ENCODE measurements at regions not wholly inside any gene's neighbourhood (a gene's known extent, or its start where the extent isn't known, plus 50 kb on each side); places are given as distances from the start of the nearest gene placed in this dataset.

DNA sequence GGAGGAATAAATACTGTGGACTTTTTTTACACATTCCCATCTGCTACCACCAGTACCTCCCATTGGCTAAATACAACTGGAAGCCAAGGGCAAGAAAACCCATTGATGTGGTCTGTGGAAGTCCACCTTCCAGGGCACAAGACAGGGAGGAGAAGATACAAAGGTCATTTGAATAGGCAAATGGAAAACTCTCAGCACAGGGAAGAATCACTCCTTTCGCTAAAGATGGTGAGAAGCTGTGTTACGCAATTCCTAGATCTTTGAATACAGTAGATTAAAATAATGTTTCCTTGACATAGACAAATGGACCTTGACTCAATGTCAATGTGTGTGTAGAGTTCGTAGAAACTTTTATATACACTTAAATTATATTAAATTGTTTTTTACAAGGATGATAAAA lies 70.9 kb upstream of the ERBB4 start:
- Histone ChIP-seq H3K56ac (ENCODE audit: insufficient read length, low read depth, low read length) (no peak overlapping the region), H2BK120ac (ENCODE audit: low read depth, low read length, poor library complexity, severe bottlenecking) (no peak overlapping the region), H2AK5ac (ENCODE audit: insufficient read length, low read length) (no peak overlapping the region), H3T11ph (ENCODE audit: low read length) (no peak overlapping the region), H3K79me1 (ENCODE audit: insufficient read depth, low read depth, low read length, poor library complexity, severe bottlenecking) (no peaks in the 10 kb centered on the region), H3K4ac (ENCODE audit: low read depth, low read length) (no peak overlapping the region), H3K14ac (ENCODE audit: insufficient read depth, low read length) (no peak overlapping the region), H3K27ac (ENCODE audit: insufficient read length, low read depth, low read length) (no peak overlapping the region), H4K5ac (ENCODE audit: insufficient read length, low read depth, low read length) (no peak overlapping the region), H4K91ac (ENCODE audit: insufficient read length, low read depth, low read length) (no peak overlapping the region), H4K8ac (replicated peaks; ENCODE audit: insufficient read length, low read depth, low read length) (no peak overlapping the region), H2BK5ac (ENCODE audit: insufficient read length, low read length) (no peak overlapping the region), H3K9ac (ENCODE audit: extremely low read depth, insufficient read length, low read length) (no peak overlapping the region), H3K27me3 (ENCODE audit: insufficient read depth, low read length) (no peaks in the 10 kb centered on the region), H2AFZ (ENCODE audit: low read length) (no peak overlapping the region), H3K18ac (ENCODE audit: insufficient read length, low read depth, low read length) (no peak overlapping the region), H3K4me1 (ENCODE audit: insufficient read depth, low read length) (no peaks in the 10 kb centered on the region), H3K23me2 (ENCODE audit: insufficient read length, low read depth, low read length, poor library complexity, severe bottlenecking) (no peaks in the 10 kb centered on the region), H3K23ac (ENCODE audit: insufficient read length, low read depth, low read length) (no peak overlapping the region), H2BK15ac (ENCODE audit: low read depth, low read length) (no peak overlapping the region), H3K4me2 (ENCODE audit: insufficient read depth, insufficient read length, low read length) (no peak overlapping the region), H4K20me1 (ENCODE audit: control insufficient read depth, insufficient read depth, insufficient read length) (no peaks in the 10 kb centered on the region), H2BK20ac (ENCODE audit: low read depth, low read length, poor library complexity, severe bottlenecking) (no peak overlapping the region), H3K79me2 (ENCODE audit: insufficient read depth, low read length) (no peaks in the 10 kb centered on the region), H3K9me3 (ENCODE audit: control insufficient read depth, low read depth, low read length) (no peaks in the 10 kb centered on the region), H2BK12ac (ENCODE audit: insufficient read length, low read depth, low read length) (no peak overlapping the region)
- H3K36me3 Mint-ChIP-seq (ENCODE audit: insufficient read depth in 1 of 3, low read depth in 3 of 3), result no peaks in the 10 kb centered on the region
- H3K27ac Mint-ChIP-seq, result no peak overlapping the region
- WGBS (ENCODE audit: extremely low coverage, insufficient read length, low lambda C conversion rate), result no CpG with 5 or more reads among the region's 3 CpGs
- H3K27me3 Mint-ChIP-seq (ENCODE audit: low read depth), result no peaks in the 10 kb centered on the region
- no peak for DNase-seq
- TF ChIP-seq CTCF (conservative IDR thresholded peaks at IDR 0.05), result no peak
- H3K9me3 Mint-ChIP-seq, result no peaks in the 10 kb centered on the region
- no peak overlapping the region for H3K4me3 Mint-ChIP-seq
- no peaks in the 10 kb centered on the region for H3K4me1 Mint-ChIP-seq
